ENCODE measurements at regions not wholly inside any gene's neighbourhood (a gene's known extent, or its start where the extent isn't known, plus 50 kb on each side); places are given as distances from the start of the nearest gene placed in this dataset.

DNA sequence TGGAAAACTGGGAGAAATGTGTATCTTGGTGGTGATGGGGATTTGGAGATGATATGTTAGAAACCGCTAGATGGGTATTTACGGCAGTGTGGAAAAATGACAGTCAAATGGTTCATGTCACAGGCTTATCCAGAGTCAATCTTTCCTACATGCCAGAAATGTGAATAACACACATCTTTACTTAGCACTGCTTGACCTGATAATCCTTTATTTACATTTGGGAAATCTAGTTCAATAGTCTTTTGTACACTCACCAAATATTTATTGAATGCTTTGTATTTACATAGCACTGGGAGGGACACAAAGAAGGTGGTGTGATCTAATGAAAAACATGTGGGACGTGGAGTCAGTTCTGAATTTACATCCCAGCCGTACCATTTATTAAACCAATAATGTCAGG is 208.2 kb downstream of the DIO2 start (continued):
- no peak for TF ChIP-seq CREB5 (CRISPR knock-in tag; IDR thresholded peaks at IDR 0.05; ENCODE audit: low read depth)

- TF ChIP-seq RARB (CRISPR knock-in tag; IDR thresholded peaks at IDR 0.05) (no peak), SNAI2 (CRISPR knock-in tag; IDR thresholded peaks at IDR 0.05) (no peak), ARNTL (CRISPR knock-in tag; IDR thresholded peaks at IDR 0.05; ENCODE audit: borderline replicate concordance, low read depth) (no peak), ZNF565 (CRISPR knock-in tag; conservative IDR thresholded peaks at IDR 0.05; ENCODE audit: low read depth) (no peak), CSRNP3 (CRISPR knock-in tag; IDR thresholded peaks at IDR 0.05) (no peak), GLIS3 (CRISPR knock-in tag; IDR thresholded peaks at IDR 0.05) (no peak), CREB5 (CRISPR knock-in tag; IDR thresholded peaks at IDR 0.05; ENCODE audit: low read depth) (no peak)
- TF ChIP-seq, protein P1, sequence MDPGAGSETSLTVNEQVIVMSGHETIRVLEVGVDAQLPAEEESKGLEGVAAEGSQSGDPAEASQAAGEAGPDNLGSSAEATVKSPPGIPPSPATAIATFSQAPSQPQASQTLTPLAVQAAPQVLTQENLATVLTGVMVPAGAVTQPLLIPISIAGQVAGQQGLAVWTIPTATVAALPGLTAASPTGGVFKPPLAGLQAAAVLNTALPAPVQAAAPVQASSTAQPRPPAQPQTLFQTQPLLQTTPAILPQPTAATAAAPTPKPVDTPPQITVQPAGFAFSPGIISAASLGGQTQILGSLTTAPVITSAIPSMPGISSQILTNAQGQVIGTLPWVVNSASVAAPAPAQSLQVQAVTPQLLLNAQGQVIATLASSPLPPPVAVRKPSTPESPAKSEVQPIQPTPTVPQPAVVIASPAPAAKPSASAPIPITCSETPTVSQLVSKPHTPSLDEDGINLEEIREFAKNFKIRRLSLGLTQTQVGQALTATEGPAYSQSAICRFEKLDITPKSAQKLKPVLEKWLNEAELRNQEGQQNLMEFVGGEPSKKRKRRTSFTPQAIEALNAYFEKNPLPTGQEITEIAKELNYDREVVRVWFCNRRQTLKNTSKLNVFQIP (CRISPR knock-in tag; IDR thresholded peaks at IDR 0.05; ENCODE audit: borderline replicate concordance, low read depth) = no peak
- no peak for ATAC-seq
These were observed 213.6 kb downstream of the DIO2 start for GRCh38 chr14:79997509-79998208.

- no peak for ATAC-seq
- TF ChIP-seq CSRNP3 (CRISPR knock-in tag; IDR thresholded peaks at IDR 0.05) (no peak), PPARA (CRISPR knock-in tag; IDR thresholded peaks at IDR 0.05; ENCODE audit: borderline replicate concordance) (no peak), ZC3H10 (CRISPR knock-in tag; IDR thresholded peaks at IDR 0.05) (no peak), ZNF70 (CRISPR knock-in tag; IDR thresholded peaks at IDR 0.05) (no peak), TCF4 (CRISPR knock-in tag; IDR thresholded peaks at IDR 0.05; ENCODE audit: borderline replicate concordance) (no peak), CSDC2 (CRISPR knock-in tag; IDR thresholded peaks at IDR 0.05) (no peak), BACH2 (CRISPR knock-in tag; IDR thresholded peaks at IDR 0.05; ENCODE audit: borderline replicate concordance) (no peak), ISL1 (CRISPR knock-in tag; IDR thresholded peaks at IDR 0.05) (no peak), ZNF8 (CRISPR knock-in tag; IDR thresholded peaks at IDR 0.05) (no peak), RARB (CRISPR knock-in tag; IDR thresholded peaks at IDR 0.05) (no peak), ESRRG (CRISPR knock-in tag; IDR thresholded peaks at IDR 0.05) (no peak), GLIS3 (CRISPR knock-in tag; IDR thresholded peaks at IDR 0.05) (no peak), CREB5 (CRISPR knock-in tag; IDR thresholded peaks at IDR 0.05; ENCODE audit: low read depth) (no peak), ARNTL (CRISPR knock-in tag; IDR thresholded peaks at IDR 0.05; ENCODE audit: borderline replicate concordance, low read depth) (no peak), SNAI2 (CRISPR knock-in tag; IDR thresholded peaks at IDR 0.05) (no peak), PATZ1 (CRISPR knock-in tag; IDR thresholded peaks at IDR 0.05; ENCODE audit: borderline replicate concordance) (no peak)
- TF ChIP-seq, protein P1 (CRISPR knock-in tag; IDR thresholded peaks at IDR 0.05; ENCODE audit: borderline replicate concordance, low read depth) = no peak
- TF ChIP-seq, protein P2, sequence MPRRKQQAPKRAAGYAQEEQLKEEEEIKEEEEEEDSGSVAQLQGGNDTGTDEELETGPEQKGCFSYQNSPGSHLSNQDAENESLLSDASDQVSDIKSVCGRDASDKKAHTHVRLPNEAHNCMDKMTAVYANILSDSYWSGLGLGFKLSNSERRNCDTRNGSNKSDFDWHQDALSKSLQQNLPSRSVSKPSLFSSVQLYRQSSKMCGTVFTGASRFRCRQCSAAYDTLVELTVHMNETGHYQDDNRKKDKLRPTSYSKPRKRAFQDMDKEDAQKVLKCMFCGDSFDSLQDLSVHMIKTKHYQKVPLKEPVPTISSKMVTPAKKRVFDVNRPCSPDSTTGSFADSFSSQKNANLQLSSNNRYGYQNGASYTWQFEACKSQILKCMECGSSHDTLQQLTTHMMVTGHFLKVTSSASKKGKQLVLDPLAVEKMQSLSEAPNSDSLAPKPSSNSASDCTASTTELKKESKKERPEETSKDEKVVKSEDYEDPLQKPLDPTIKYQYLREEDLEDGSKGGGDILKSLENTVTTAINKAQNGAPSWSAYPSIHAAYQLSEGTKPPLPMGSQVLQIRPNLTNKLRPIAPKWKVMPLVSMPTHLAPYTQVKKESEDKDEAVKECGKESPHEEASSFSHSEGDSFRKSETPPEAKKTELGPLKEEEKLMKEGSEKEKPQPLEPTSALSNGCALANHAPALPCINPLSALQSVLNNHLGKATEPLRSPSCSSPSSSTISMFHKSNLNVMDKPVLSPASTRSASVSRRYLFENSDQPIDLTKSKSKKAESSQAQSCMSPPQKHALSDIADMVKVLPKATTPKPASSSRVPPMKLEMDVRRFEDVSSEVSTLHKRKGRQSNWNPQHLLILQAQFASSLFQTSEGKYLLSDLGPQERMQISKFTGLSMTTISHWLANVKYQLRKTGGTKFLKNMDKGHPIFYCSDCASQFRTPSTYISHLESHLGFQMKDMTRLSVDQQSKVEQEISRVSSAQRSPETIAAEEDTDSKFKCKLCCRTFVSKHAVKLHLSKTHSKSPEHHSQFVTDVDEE (CRISPR knock-in tag; IDR thresholded peaks at IDR 0.05) = no peak
These were observed 218.7 kb downstream of the DIO2 start for GRCh38 chr14:79992407-79993198.
